NCI-H1105 (cell line): ENCODE measurements at regions not wholly inside any gene's neighbourhood (a gene's known extent, or its start where the extent isn't known, plus 50 kb on each side); places are given as distances from the start of the nearest gene placed in this dataset.
"Not testable (repeated sequence)": the region's sequence is repeated elsewhere in the genome, so short reads cannot be mapped to it uniquely, and the experiment has no call there.

Experiments used
- DNase-seq: peaks from one replicate; lab custom pipeline; 2025; lab: John Stamatoyannopoulos, UW

- no peak for DNase-seq
Observed at GRCh38 chr9:82382887-82383616, 394.5 kb downstream of the SPATA31D1 start.

- no peak for DNase-seq
Observed at GRCh38 chr9:82385633-82386032, 397.1 kb downstream of the SPATA31D1 start.

- no peak for DNase-seq
Observed at GRCh38 chr9:82397534-82397933, 409.0 kb downstream of the SPATA31D1 start.

- no peak for DNase-seq
Observed at GRCh38 chr9:82404196-82404870, 415.8 kb downstream of the SPATA31D1 start.

GRCh38 chr9:82404881-82405280 lies 416.3 kb downstream of the SPATA31D1 start:
- DNase-seq: no peak

GRCh38 chr9:82406456-82407085 lies 418.0 kb downstream of the SPATA31D1 start:
- DNase-seq: peak; percentile 2

GRCh38 chr9:82410306-82410705 lies 421.7 kb downstream of the SPATA31D1 start:
- DNase-seq: no peak

GRCh38 chr9:82410866-82411265 lies 422.3 kb downstream of the SPATA31D1 start:
- DNase-seq: no peak

- DNase-seq: no peak
Observed at GRCh38 chr9:82412586-82413305, 424.2 kb downstream of the SPATA31D1 start.

GRCh38 chr9:82417501-82417900 lies 428.9 kb downstream of the SPATA31D1 start:
- DNase-seq: no peak

- no peak for DNase-seq
Observed at GRCh38 chr9:82418334-82418733, 429.8 kb downstream of the SPATA31D1 start.

GRCh38 chr9:82419696-82420486 lies 431.3 kb downstream of the SPATA31D1 start:
- DNase-seq: no peak

- no peak for DNase-seq
Observed at GRCh38 chr9:82421498-82421897, 432.9 kb downstream of the SPATA31D1 start.

- no peak for DNase-seq
Observed at GRCh38 chr9:82423700-82424099, 435.1 kb downstream of the SPATA31D1 start.

GRCh38 chr9:82424599-82425120 lies 436.1 kb downstream of the SPATA31D1 start:
- no peak for DNase-seq

GRCh38 chr9:82431121-82431520 lies 442.5 kb downstream of the SPATA31D1 start:
- no peak for DNase-seq

- DNase-seq: not testable (repeated sequence)
Observed at GRCh38 chr9:82433290-82433931, 444.8 kb downstream of the SPATA31D1 start.

- no peak for DNase-seq
Observed at GRCh38 chr9:82436475-82436874, 447.9 kb downstream of the SPATA31D1 start.

- not testable (repeated sequence) for DNase-seq
Observed at GRCh38 chr9:82437183-82437582, 448.6 kb downstream of the SPATA31D1 start.

GRCh38 chr9:82438581-82438980 lies 450.0 kb downstream of the SPATA31D1 start:
- no peak for DNase-seq

- no peak for DNase-seq
Observed at GRCh38 chr9:82443312-82443711, 454.7 kb downstream of the SPATA31D1 start.
